ENCODE measurements at regions not wholly inside any gene's neighbourhood (a gene's known extent, or its start where the extent isn't known, plus 50 kb on each side); places are given as distances from the start of the nearest gene placed in this dataset.

- Mint-ChIP-seq H3K4me1 (peaks cover 2% of the 10 kb centered on the region), H3K27me3 (no peaks in the 10 kb centered on the region), H3K27ac (no peak overlapping the region), H3K36me3 (ENCODE audit: low read depth) (no peaks in the 10 kb centered on the region), H3K4me3 (no peak overlapping the region)
- H3K9me3 ChIP-seq (ENCODE audit: control insufficient read depth, low read length, poor library complexity, severe bottlenecking) = no peaks in the 10 kb centered on the region
- DNase-seq (no peak), ATAC-seq (no peak)
Measured at GRCh38 chr3:106590216-106590615, 721.4 kb upstream of the CBLB start.

GRCh38 chr3:106593381-106593780 lies 724.6 kb upstream of the CBLB start:
- no peak overlapping the region for H3K27ac Mint-ChIP-seq
- no peaks in the 10 kb centered on the region for H3K9me3 ChIP-seq (ENCODE audit: control insufficient read depth, low read length, poor library complexity, severe bottlenecking)
- ATAC-seq (no peak), DNase-seq (no peak)
- no peaks in the 10 kb centered on the region for H3K27me3 Mint-ChIP-seq
- no peaks in the 10 kb centered on the region for H3K36me3 Mint-ChIP-seq (ENCODE audit: low read depth)
- H3K4me3 Mint-ChIP-seq = no peak overlapping the region
- H3K4me1 Mint-ChIP-seq = no peaks in the 10 kb centered on the region

DNA sequence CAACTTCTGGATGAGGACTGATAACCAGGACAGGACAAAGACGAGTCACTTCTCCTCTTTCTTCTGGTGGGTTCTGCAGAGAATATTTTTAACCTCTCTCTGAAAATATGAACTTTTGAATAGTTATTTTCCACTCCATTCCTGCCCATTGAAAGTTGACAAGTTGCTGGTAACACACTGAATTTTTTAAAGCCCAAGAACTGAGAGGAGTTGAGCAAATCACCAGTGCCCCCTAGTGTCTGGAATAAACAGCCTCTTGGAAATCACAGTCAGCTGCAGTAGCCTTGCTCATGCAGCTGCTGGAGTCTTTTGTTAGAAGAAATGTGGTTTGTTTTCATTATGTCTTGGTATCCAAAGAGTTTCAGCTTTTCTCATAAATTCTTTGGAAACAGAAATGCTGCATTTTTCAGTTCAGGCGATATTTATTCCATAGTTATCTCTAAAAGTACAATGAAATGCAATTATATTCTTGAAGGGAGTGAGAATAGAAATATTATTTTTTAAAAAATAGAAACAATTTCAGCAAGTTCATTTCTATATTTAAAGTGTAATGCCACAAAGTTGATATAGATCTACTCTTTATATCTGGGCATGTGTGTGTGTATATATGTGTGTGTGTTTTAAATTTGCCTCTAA lies 741.0 kb upstream of the CBLB start:
- Mint-ChIP-seq H3K27me3 (peaks cover 6% of the 10 kb centered on the region), H3K36me3 (ENCODE audit: low read depth) (peaks cover 3% of the 10 kb centered on the region), H3K4me1 (no peaks in the 10 kb centered on the region), H3K27ac (no peak overlapping the region), H3K4me3 (no peak overlapping the region)
- DNase-seq = peak in 2 of 3 donors; percentile 22 to 41
- peaks cover 7% of the 10 kb centered on the region for H3K9me3 ChIP-seq (ENCODE audit: control insufficient read depth, low read length, poor library complexity, severe bottlenecking)
- peak; percentile 75 for ATAC-seq

- peak overlapping the region; percentile 21 for H3K27ac Mint-ChIP-seq
- no peak for ATAC-seq
- peaks cover 3% of the 10 kb centered on the region for H3K36me3 Mint-ChIP-seq (ENCODE audit: low read depth)
- no peaks in the 10 kb centered on the region for H3K4me1 Mint-ChIP-seq
- no peak for DNase-seq
- H3K9me3 ChIP-seq (ENCODE audit: control insufficient read depth, low read length, poor library complexity, severe bottlenecking) = peaks cover 7% of the 10 kb centered on the region
- no peak overlapping the region for H3K4me3 Mint-ChIP-seq
- H3K27me3 Mint-ChIP-seq = peaks cover 6% of the 10 kb centered on the region
Measured at GRCh38 chr3:106610362-106610959, 741.6 kb upstream of the CBLB start.

- DNase-seq (no peak), ATAC-seq (no peak)
- peaks cover 3% of the 10 kb centered on the region for H3K36me3 Mint-ChIP-seq (ENCODE audit: low read depth)
- no peak overlapping the region for H3K4me3 Mint-ChIP-seq
- no peak overlapping the region for H3K27ac Mint-ChIP-seq
- peaks cover 7% of the 10 kb centered on the region for H3K9me3 ChIP-seq (ENCODE audit: control insufficient read depth, low read length, poor library complexity, severe bottlenecking)
- peaks cover 6% of the 10 kb centered on the region for H3K27me3 Mint-ChIP-seq
- no peaks in the 10 kb centered on the region for H3K4me1 Mint-ChIP-seq
Measured at GRCh38 chr3:106611116-106611515, 742.3 kb upstream of the CBLB start.

DNA sequence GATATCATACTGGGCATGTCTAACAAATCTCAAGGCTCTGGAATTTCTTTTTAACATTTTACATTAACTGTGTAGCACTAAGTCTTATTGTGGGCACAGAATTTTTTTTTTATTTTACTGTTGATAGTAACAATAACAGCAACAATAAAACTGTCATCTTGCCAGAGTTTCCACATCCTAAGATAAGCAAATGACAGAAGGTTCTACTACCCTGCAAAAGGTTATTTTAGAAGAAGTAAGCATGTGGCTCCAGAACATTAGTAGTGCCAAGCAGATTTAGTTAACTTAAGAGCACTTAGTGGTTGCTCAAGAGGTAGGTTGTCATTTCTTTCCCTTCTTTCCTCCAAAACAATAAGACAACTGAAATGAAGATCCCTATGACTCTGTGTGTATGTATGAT lies 743.0 kb upstream of the CBLB start:
- no peak for ATAC-seq
- no peaks in the 10 kb centered on the region for H3K4me1 Mint-ChIP-seq
- no peak overlapping the region for H3K27ac Mint-ChIP-seq
- H3K4me3 Mint-ChIP-seq = no peak overlapping the region
- no peak for DNase-seq
- peaks cover 6% of the 10 kb centered on the region for H3K27me3 Mint-ChIP-seq
- H3K36me3 Mint-ChIP-seq (ENCODE audit: low read depth) = peaks cover 3% of the 10 kb centered on the region
- peaks cover 7% of the 10 kb centered on the region for H3K9me3 ChIP-seq (ENCODE audit: control insufficient read depth, low read length, poor library complexity, severe bottlenecking)

DNA sequence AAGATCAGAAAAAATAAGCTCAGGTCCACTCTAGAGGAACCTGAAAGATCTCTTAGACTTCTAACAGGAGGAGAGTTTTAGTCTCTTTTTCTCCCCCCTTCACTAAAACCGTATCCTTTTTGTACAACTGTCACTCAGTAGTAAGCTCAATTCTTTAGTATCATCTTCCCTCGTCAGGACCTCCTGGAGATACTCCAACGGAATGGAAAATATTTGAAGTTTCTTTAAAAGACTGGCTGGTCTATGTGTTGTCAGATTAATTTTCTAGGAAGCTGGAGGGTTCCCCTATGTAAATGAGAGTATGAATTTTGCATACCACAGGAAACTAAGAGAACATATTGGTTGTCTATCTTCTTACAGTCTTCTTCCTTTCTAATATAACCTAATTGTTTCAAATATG lies 747.7 kb upstream of the CBLB start:
- DNase-seq = no peak
- no peak overlapping the region for H3K27ac Mint-ChIP-seq
- H3K36me3 Mint-ChIP-seq (ENCODE audit: low read depth) = peaks cover 3% of the 10 kb centered on the region
- peaks cover 7% of the 10 kb centered on the region for H3K9me3 ChIP-seq (ENCODE audit: control insufficient read depth, low read length, poor library complexity, severe bottlenecking)
- no peaks in the 10 kb centered on the region for H3K27me3 Mint-ChIP-seq
- ATAC-seq = no peak
- H3K4me3 Mint-ChIP-seq = no peak overlapping the region
- no peaks in the 10 kb centered on the region for H3K4me1 Mint-ChIP-seq

- no peak for ATAC-seq
- Mint-ChIP-seq H3K4me1 (no peaks in the 10 kb centered on the region), H3K27me3 (no peaks in the 10 kb centered on the region), H3K27ac (no peak overlapping the region), H3K36me3 (ENCODE audit: low read depth) (peaks cover 3% of the 10 kb centered on the region), H3K4me3 (no peak overlapping the region)
- DNase-seq = no peak
- peaks cover 7% of the 10 kb centered on the region for H3K9me3 ChIP-seq (ENCODE audit: control insufficient read depth, low read length, poor library complexity, severe bottlenecking)
Measured at GRCh38 chr3:106617276-106617675, 748.5 kb upstream of the CBLB start.

DNA sequence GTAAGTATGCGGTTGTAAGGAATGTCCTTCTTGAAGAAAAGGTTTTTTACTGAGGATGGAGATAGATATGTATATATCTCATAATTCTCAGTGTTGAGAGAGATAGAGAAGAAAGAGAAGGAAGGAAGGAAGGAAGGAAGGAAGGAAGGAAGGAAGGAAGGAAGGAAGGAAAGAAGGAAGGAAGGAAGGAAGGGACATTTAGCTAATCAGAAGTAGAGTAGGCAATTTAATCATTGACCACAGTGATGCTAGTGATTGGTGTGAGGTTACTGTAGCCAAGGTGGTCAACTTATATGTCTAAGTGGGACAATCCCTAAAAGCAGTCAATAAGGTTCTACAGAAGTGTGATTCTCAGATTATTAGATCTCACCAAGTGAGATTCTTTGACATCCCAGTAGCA lies 751.8 kb upstream of the CBLB start:
- no peaks in the 10 kb centered on the region for H3K27me3 Mint-ChIP-seq
- DNase-seq (no peak), ATAC-seq (no peak)
- H3K4me3 Mint-ChIP-seq = no peak overlapping the region
- no peak overlapping the region for H3K27ac Mint-ChIP-seq
- no peaks in the 10 kb centered on the region for H3K36me3 Mint-ChIP-seq (ENCODE audit: low read depth)
- H3K4me1 Mint-ChIP-seq = no peaks in the 10 kb centered on the region
- no peaks in the 10 kb centered on the region for H3K9me3 ChIP-seq (ENCODE audit: control insufficient read depth, low read length, poor library complexity, severe bottlenecking)

DNA sequence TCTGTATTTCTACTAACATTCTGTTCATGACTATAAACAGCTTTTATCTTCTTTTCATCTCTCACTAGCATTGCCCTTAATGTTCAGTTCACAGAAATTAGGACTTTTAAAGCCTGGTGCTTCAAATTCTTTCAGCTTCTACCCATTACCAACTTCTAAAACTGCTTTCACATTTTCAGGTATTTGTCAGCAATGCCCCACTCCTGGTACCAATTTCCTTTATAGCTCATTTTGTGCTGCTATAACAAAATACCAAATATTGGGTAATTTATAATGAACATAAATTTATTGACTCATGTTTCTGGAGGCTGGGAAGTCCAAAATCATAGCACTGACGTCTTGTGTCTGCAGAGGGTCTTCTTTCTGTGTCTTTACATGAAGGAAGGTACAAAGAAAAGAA lies 753.1 kb upstream of the CCDC54 start:
- H3K9me3 ChIP-seq (ENCODE audit: control insufficient read depth, low read length, poor library complexity, severe bottlenecking) = no peaks in the 10 kb centered on the region
- Mint-ChIP-seq H3K4me3 (no peak overlapping the region), H3K27ac (no peak overlapping the region), H3K27me3 (no peaks in the 10 kb centered on the region), H3K36me3 (ENCODE audit: low read depth) (no peaks in the 10 kb centered on the region), H3K4me1 (no peaks in the 10 kb centered on the region)
- DNase-seq (no peak), ATAC-seq (no peak)

GRCh38 chr3:106628407-106628806 lies 748.8 kb upstream of the CCDC54 start:
- no peaks in the 10 kb centered on the region for H3K4me1 Mint-ChIP-seq
- H3K27me3 Mint-ChIP-seq = no peaks in the 10 kb centered on the region
- no peak for DNase-seq
- no peak overlapping the region for H3K27ac Mint-ChIP-seq
- H3K4me3 Mint-ChIP-seq = no peak overlapping the region
- no peaks in the 10 kb centered on the region for H3K36me3 Mint-ChIP-seq (ENCODE audit: low read depth)
- no peak for ATAC-seq
- no peaks in the 10 kb centered on the region for H3K9me3 ChIP-seq (ENCODE audit: control insufficient read depth, low read length, poor library complexity, severe bottlenecking)

DNA sequence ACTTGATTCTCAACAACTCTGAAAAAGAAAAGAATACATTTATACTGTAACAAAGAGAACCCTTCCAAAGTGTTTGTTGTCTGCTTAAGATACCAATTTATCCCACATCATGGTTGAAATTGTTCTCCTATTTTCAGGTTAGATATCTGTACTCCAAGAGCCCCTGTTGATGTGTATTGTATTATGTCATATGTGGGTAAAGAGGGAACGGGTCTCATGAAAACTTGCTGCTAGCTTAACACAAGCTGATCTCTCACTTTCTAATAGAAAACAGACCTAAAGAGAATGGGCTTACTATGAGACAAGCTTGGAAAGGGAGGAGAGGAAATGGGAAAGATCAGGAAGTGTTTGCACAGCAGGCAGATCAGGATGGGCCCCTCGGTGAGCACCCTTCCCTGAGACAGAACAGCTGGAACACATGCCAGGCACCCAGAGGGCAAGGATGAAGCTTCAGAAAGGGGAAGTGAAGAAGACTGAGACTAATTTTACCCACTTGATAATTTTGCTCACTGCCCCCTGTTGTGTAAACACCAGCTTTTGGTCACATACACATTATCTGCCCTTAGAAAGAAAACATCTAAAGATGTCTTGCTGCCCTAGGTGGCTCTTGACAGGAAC lies 747.9 kb upstream of the CCDC54 start:
- H3K9me3 ChIP-seq (ENCODE audit: control insufficient read depth, low read length, poor library complexity, severe bottlenecking) = no peaks in the 10 kb centered on the region

GRCh38 chr3:106631373-106632108 lies 745.7 kb upstream of the CCDC54 start:
- H3K9me3 ChIP-seq (ENCODE audit: control insufficient read depth, low read length, poor library complexity, severe bottlenecking) = no peaks in the 10 kb centered on the region
- H3K4me3 Mint-ChIP-seq = no peak overlapping the region
- H3K27me3 Mint-ChIP-seq = no peaks in the 10 kb centered on the region
- H3K36me3 Mint-ChIP-seq (ENCODE audit: low read depth) = no peaks in the 10 kb centered on the region
- no peak for ATAC-seq
- H3K27ac Mint-ChIP-seq = no peak overlapping the region
- no peaks in the 10 kb centered on the region for H3K4me1 Mint-ChIP-seq
- DNase-seq = no peak

More for the DNA sequence above, 747.9 kb upstream of the CCDC54 start:
- Mint-ChIP-seq H3K27me3 (no peaks in the 10 kb centered on the region), H3K4me1 (no peaks in the 10 kb centered on the region), H3K4me3 (no peak overlapping the region), H3K27ac (no peak overlapping the region), H3K36me3 (ENCODE audit: low read depth) (no peaks in the 10 kb centered on the region)
- no peak for DNase-seq
- ATAC-seq = no peak
